Right lobe of liver (tissue), 6 donors: ENCODE measurements at regions not wholly inside any gene's neighbourhood (a gene's known extent, or its start where the extent isn't known, plus 50 kb on each side); places are given as distances from the start of the nearest gene placed in this dataset.

Source experiments
- ATAC-seq, 4 donors: fragments of 200-7000 bp; cut with Tn5 transposase; one replicate each; pipeline ENCODE4 v1.9.1; 2020; ENCODE audit warnings: mild to moderate bottlenecking in 4 of 4, moderate library complexity in 4 of 4
- DNase-seq, 3 donors: peaks; one replicate each; pipeline ENCODE4 v3.0.0-alpha.2; 2020
- H3K27ac ChIP-seq, 3 donors: fragments of 200-600 bp; one replicate each; pipeline ENCODE4 v1.8.0; 2022
- H3K27me3 ChIP-seq, 2 donors: fragments of 200-600 bp; one replicate each; pipeline ENCODE4 v1.8.0; 2022
- H3K36me3 ChIP-seq, 4 donors: fragments of 200-600 bp; sonication (generic) in 1 of 4; one replicate each; pipeline versions ENCODE4 v1.5.1 to v1.8.0; 2017 to 2022; ENCODE audit warnings: control low read depth in 1 of 4
- H3K4me1 ChIP-seq, 4 donors: fragments of 200-600 bp; sonication (generic) in 1 of 4; one replicate each; pipeline versions ENCODE4 v1.5.1 to v1.8.0; 2017 to 2022; ENCODE audit warnings: control low read depth in 1 of 4
- H3K4me3 ChIP-seq, 3 donors: fragments of 200-600 bp; one replicate each; pipeline ENCODE4 v1.8.0; 2022
- H3K9me3 ChIP-seq, 4 donors: fragments of 200-600 bp; sonication (generic) in 1 of 4; one replicate each; pipeline versions ENCODE4 v1.5.1 to v1.8.0; 2017 to 2022; ENCODE audit warnings: control low read depth in 1 of 4
- POLR2A ChIP-seq: fragments of 450-650 bp; IDR thresholded peaks from one replicate; pipeline ENCODE4 v1.6.1; 2017; ENCODE audit warnings: antibody characterized with exemption, mild to moderate bottlenecking
- WGBS: methylation state at CpG from one replicate; pipeline ENCODE4 v1.1.6; 2018; ENCODE audit warnings: low coverage, low lambda C conversion rate; ENCODE audit not compliant: insufficient coverage; ENCODE audit errors: missing lambda C conversion rate; 5-methylcytosine and 5-hydroxymethylcytosine counted together
- intact Hi-C, 2 donors: fragments of 100-400 bp; cut with DNase I; formaldehyde crosslinking; loops; one replicate each; pipeline versions ENCODE4 v1.11.2 to v1.14.1; 2022
- TF ChIP-seq, protein P1 (sequence below), 4 donors: fragments of 200-600 bp in 3 of 4; fragments of 450-650 bp in 1 of 4; IDR thresholded peaks; one replicate each; pipeline versions ENCODE4 v1.5.1 to v1.8.0; 2016 to 2022; ENCODE audit warnings: antibody characterized with exemption in 4 of 4, mild to moderate bottlenecking in 2 of 4
- donor health status: DM: no; HTN: yes; CAD: no.
- donor health status: DM: no; HTN: no; CAD: no.
- donor health status: DM: no; HTN: no; CAD: no.
- donor health status: DM: no; HTN: yes; CAD: no.
- donor health status: DM: no; HTN: yes; CAD: no.

- Histone ChIP-seq H3K27me3 (no peaks in the 10 kb centered on the region), H3K4me3 (peak overlapping the region; percentile 86 to 95 (median 90)), H3K27ac (peak overlapping the region; percentile 93 to 97 (median 95)), H3K36me3 (no peaks in the 10 kb centered on the region), H3K4me1 (peaks cover 0 to 45% (median 16%) of the 10 kb centered on the region in 4 donors), H3K9me3 (no peaks in the 10 kb centered on the region)
- intact Hi-C loops: no loop called here
- DNase-seq (peak in 2 of 3 donors; percentile 22 to 33), ATAC-seq (no peak)
- TF ChIP-seq, protein P1, sequence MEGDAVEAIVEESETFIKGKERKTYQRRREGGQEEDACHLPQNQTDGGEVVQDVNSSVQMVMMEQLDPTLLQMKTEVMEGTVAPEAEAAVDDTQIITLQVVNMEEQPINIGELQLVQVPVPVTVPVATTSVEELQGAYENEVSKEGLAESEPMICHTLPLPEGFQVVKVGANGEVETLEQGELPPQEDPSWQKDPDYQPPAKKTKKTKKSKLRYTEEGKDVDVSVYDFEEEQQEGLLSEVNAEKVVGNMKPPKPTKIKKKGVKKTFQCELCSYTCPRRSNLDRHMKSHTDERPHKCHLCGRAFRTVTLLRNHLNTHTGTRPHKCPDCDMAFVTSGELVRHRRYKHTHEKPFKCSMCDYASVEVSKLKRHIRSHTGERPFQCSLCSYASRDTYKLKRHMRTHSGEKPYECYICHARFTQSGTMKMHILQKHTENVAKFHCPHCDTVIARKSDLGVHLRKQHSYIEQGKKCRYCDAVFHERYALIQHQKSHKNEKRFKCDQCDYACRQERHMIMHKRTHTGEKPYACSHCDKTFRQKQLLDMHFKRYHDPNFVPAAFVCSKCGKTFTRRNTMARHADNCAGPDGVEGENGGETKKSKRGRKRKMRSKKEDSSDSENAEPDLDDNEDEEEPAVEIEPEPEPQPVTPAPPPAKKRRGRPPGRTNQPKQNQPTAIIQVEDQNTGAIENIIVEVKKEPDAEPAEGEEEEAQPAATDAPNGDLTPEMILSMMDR (IDR thresholded peaks at IDR 0.05): no peak
- no peak for TF ChIP-seq POLR2A
- 9% methylated on average over 16 of the region's 16 CpGs for WGBS
These were observed 77.2 kb upstream of the PPARA start for GRCh38 chr22:46072981-46073682.

DNA sequence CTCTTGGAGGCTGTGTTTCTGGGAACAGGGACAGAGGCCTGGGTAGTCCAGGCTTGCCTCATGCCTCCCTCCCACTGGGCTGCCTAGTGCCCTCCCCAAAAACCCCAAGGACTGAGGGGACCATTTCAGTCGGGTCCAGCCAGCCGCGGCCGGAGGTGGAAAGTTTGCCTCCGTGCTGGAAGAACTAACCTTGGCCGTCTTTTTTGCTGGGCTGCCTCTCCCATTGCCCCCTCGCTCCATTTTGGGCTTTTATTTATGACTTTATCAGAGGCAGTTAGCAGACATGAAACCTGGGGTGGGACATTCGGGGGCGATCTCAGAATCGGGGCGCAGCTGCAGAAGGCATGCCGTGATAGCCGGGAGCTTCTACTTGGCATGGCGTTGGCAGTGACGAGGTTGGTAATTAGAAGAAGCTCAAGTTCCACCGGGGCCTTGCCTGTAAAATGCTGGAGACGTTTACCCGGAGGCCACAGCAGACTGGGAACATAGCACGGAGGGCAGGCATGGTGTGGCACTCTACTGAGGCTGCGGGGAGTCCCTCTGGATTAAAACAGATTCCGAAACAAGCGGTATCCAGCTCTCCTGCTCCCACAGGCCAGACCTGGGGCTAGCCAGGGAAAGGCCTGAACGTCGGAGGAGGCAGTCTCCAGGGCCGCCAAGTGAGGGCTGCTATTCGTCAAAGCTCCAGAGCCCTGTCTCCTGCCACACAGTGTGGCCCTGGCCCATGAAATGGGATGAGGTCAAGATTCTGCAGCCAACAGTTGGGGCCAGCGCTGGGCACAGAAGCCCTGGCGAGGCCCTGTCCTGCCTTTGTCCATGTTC is 76.4 kb upstream of the PPARA start:
- DNase-seq: peak; percentile 37 to 63 (median 59)
- H3K4me1 ChIP-seq: peaks cover 0 to 42% (median 19%) of the 10 kb centered on the region in 4 donors
- no peaks in the 10 kb centered on the region for H3K27me3 ChIP-seq
- peak in 1 of 4 donors; percentile 0 for ATAC-seq
- H3K27ac ChIP-seq: peak overlapping the region; percentile 93 to 97 (median 95)
- peak overlapping the region; percentile 86 to 95 (median 90) for H3K4me3 ChIP-seq
- 23% methylated on average over 16 of the region's 28 CpGs for WGBS
- no peak for TF ChIP-seq POLR2A
- TF ChIP-seq, protein P1 (IDR thresholded peaks at IDR 0.05): no peak
- H3K36me3 ChIP-seq: no peaks in the 10 kb centered on the region
- intact Hi-C loops: no loop called here
- no peaks in the 10 kb centered on the region for H3K9me3 ChIP-seq

DNA sequence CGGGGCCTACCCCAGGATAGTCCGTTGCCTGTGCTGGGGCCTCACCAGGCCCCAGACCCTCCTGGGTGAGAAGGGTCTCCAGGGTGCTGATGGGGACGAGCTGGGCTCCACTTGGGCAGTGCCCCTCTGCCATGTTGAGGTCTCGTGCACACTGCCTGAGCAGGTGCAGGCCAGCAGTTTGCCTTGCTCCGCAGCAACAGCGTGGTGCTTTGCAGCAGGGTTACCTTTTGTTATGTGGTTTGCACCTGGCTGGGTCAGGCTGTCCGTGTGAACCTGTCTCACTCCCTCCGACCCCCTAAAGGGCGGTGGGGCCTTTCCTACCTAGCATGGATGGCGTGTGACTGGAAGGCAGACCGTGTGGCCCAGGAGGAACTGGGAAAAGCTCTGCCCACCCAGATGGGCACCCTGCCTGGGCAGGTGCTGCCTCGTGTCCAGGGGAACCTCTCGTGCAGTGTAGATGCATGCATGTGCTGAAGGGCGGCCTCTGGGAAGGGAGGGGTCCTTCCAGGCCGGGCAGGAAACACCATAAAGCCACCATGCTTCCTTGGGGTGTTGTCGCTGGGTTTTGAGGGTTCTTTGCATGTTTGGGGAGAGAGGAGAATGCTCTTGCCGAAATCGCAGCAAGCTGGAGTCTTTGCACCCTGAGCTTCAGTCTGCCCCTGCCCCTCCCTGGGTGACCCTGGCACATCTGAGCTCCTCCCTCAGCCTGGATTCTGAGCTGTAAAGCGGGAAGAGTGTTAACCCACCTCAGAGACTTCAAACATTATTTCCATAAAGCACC is 75.4 kb upstream of the PPARA start:
- TF ChIP-seq POLR2A: no peak
- TF ChIP-seq, protein P1 (IDR thresholded peaks at IDR 0.05): no peak
- intact Hi-C loops: no loop called here
- ATAC-seq: no peak
- Histone ChIP-seq H3K4me1 (peaks cover 0 to 47% (median 22%) of the 10 kb centered on the region in 4 donors), H3K9me3 (no peaks in the 10 kb centered on the region), H3K27me3 (no peaks in the 10 kb centered on the region), H3K4me3 (peak overlapping the region; percentile 86 to 95 (median 90)), H3K36me3 (no peaks in the 10 kb centered on the region), H3K27ac (peak overlapping the region; percentile 93 to 97 (median 95))
- WGBS: 14% methylated on average over 7 of the region's 19 CpGs
- DNase-seq: peak; percentile 22 to 53 (median 46)

DNA sequence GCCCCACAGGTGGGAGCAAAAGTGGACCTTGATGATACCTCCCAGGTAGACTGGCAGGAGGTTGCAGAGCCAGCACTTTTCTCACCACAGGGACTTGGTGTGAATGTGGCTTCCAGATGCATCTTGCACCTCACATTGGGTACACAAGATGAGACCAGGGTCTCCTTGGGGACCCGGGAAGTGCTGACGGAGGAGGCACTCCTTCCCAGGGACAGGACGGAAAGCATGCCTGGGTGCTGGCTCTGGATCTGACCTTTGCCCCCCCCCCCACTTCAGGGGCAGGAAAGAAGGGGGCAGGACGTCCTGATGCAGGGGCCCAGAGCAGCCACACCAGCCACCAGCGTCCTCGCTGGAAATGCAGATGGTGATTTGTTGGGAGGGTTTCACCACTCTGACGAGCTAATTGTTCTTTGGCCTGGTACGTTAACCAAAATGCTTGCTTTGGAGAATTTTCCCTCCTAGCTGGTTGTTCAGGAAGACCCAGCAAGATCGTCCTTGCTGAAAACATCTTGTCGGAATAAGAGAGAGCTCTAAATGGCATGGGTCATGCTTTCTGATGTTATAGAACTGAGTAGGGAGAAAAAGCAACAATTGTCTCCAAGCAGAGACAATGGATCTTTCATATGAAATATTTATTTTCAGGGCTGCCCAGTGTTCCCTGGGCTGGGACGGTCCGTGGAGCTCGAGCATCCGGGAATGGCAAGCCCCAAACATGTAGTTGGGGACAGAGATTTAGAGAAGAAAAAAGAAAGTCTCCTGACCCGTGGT is 74.4 kb upstream of the PPARA start:
- H3K27ac ChIP-seq: peak overlapping the region; percentile 93 to 97 (median 95)
- no peak for ATAC-seq
- no peaks in the 10 kb centered on the region for H3K27me3 ChIP-seq
- DNase-seq: peak; percentile 21 to 46 (median 35)
- intact Hi-C loops: no loop called here
- H3K4me1 ChIP-seq: peaks cover 0 to 47% (median 22%) of the 10 kb centered on the region in 4 donors
- TF ChIP-seq, protein P1 (IDR thresholded peaks at IDR 0.05): no peak
- no peak for TF ChIP-seq POLR2A
- H3K36me3 ChIP-seq: no peaks in the 10 kb centered on the region
- 33% methylated on average over 10 of the region's 15 CpGs for WGBS
- peak overlapping the region in 1 of 3 donors; percentile 95 for H3K4me3 ChIP-seq
- H3K9me3 ChIP-seq: no peaks in the 10 kb centered on the region
